Spleen (tissue), 7 donors: ENCODE measurements at regions not wholly inside any gene's neighbourhood (a gene's known extent, or its start where the extent isn't known, plus 50 kb on each side); places are given as distances from the start of the nearest gene placed in this dataset.

ENCODE experiments used
- POLR2A ChIP-seq, 3 donors: fragments of 450-650 bp; IDR thresholded peaks; one replicate each; pipeline ENCODE4 v1.5.1; 2017; ENCODE audit warnings: antibody characterized with exemption in 3 of 3, mild to moderate bottlenecking in 1 of 3
- TF ChIP-seq, protein P1 (sequence below), 11 experiments: fragments of 200-600 bp in 7 of 11; fragments of 450-650 bp in 4 of 11; sonication (generic) in 4 of 11; IDR thresholded peaks in 8 of 11; conservative IDR thresholded peaks in 3 of 11; 1 replicate in 7 of 11; 2 replicates in 4 of 11; pipeline versions ENCODE4 v1.4.0 to v1.8.0; 2016 to 2021; ENCODE audit warnings: antibody characterized with exemption in 11 of 11, inconsistent platforms in 4 of 11, mild to moderate bottlenecking in 1 of 11
- donor health status: DM: no; HTN: no; CAD: no; lungs with moderate emphysema.
- donor health status: DM: no; HTN: no; CAD: no.
- donor health status: DM: no; HTN: no; CAD: no.

DNA sequence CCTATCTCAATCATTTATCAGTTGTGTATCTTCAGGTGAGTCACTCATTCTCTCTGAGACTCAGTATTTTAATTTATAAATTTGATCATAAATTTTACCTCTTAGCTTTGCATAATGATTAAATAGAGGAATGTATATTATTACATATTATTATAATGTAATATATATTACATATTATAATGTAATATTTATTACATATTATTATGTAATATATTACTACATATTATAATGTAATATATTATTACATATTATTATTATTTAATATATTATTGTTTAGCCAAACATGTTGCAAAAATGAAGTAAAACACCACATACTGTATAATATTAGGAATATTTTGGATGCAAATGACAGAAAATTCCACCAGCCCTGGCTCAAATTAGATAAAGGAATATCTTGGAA is 104.7 kb upstream of the NFIA start:
- TF ChIP-seq, protein P1, sequence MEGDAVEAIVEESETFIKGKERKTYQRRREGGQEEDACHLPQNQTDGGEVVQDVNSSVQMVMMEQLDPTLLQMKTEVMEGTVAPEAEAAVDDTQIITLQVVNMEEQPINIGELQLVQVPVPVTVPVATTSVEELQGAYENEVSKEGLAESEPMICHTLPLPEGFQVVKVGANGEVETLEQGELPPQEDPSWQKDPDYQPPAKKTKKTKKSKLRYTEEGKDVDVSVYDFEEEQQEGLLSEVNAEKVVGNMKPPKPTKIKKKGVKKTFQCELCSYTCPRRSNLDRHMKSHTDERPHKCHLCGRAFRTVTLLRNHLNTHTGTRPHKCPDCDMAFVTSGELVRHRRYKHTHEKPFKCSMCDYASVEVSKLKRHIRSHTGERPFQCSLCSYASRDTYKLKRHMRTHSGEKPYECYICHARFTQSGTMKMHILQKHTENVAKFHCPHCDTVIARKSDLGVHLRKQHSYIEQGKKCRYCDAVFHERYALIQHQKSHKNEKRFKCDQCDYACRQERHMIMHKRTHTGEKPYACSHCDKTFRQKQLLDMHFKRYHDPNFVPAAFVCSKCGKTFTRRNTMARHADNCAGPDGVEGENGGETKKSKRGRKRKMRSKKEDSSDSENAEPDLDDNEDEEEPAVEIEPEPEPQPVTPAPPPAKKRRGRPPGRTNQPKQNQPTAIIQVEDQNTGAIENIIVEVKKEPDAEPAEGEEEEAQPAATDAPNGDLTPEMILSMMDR (IDR thresholded peaks at IDR 0.05 in 8 of 11, conservative IDR thresholded peaks at IDR 0.05 in 3 of 11), result no peak
- TF ChIP-seq POLR2A (IDR thresholded peaks at IDR 0.05), result no peak
